NCI-H446 treated with DMSO at 0.1 percent for 48 hours (cell line): ENCODE measurements at regions not wholly inside any gene's neighbourhood (a gene's known extent, or its start where the extent isn't known, plus 50 kb on each side); places are given as distances from the start of the nearest gene placed in this dataset.
"Not testable (repeated sequence)": the region's sequence is repeated elsewhere in the genome, so short reads cannot be mapped to it uniquely, and the experiment has no call there.

Experiments
- DNase-seq: peaks from one replicate; lab custom pipeline; 2025; lab: John Stamatoyannopoulos, UW

GRCh38 chr18:34942276-34942675, 98.9 kb upstream of the MAPRE2 start:
- no peak for DNase-seq

GRCh38 chr18:34942975-34943374, 98.2 kb upstream of the MAPRE2 start:
- no peak for DNase-seq

- no peak for DNase-seq
Observed at GRCh38 chr18:34943587-34943986, 97.6 kb upstream of the MAPRE2 start.

- no peak for DNase-seq
Observed at GRCh38 chr18:34947711-34948125, 93.5 kb upstream of the MAPRE2 start.

GRCh38 chr18:34951625-34952379, 89.4 kb upstream of the MAPRE2 start:
- DNase-seq, result no peak

GRCh38 chr18:34953212-34953611, 88.0 kb upstream of the MAPRE2 start:
- no peak for DNase-seq

GRCh38 chr18:34955494-34955893, 85.7 kb upstream of the MAPRE2 start:
- not testable (repeated sequence) for DNase-seq

- no peak for DNase-seq
Observed at GRCh38 chr18:34956663-34957062, 84.5 kb upstream of the MAPRE2 start.

- no peak for DNase-seq
Observed at GRCh38 chr18:34957119-34957863, 83.9 kb upstream of the MAPRE2 start.

- DNase-seq, result no peak
Observed at GRCh38 chr18:34957864-34958259, 83.4 kb upstream of the MAPRE2 start.

GRCh38 chr18:34959211-34959829, 81.9 kb upstream of the MAPRE2 start:
- no peak for DNase-seq

- no peak for DNase-seq
Observed at GRCh38 chr18:34959989-34960388, 81.2 kb upstream of the MAPRE2 start.

- no peak for DNase-seq
Observed at GRCh38 chr18:34965108-34965507, 76.1 kb upstream of the MAPRE2 start.

GRCh38 chr18:34965566-34965965, 75.6 kb upstream of the MAPRE2 start:
- DNase-seq, result no peak

- DNase-seq, result no peak
Observed at GRCh38 chr18:34970106-34970505, 71.1 kb upstream of the MAPRE2 start.

GRCh38 chr18:34971313-34971712, 69.9 kb upstream of the MAPRE2 start:
- no peak for DNase-seq

- no peak for DNase-seq
Observed at GRCh38 chr18:34972765-34973414, 68.3 kb upstream of the MAPRE2 start.

- no peak for DNase-seq
Observed at GRCh38 chr18:34976123-34976522, 65.1 kb upstream of the MAPRE2 start.

- no peak for DNase-seq
Observed at GRCh38 chr18:34976534-34976898, 64.7 kb upstream of the MAPRE2 start.

- no peak for DNase-seq
Observed at GRCh38 chr18:34976899-34977837, 64.0 kb upstream of the MAPRE2 start.

GRCh38 chr18:34977838-34978532, 63.2 kb upstream of the MAPRE2 start:
- no peak for DNase-seq
